GM12872 (cell line): ENCODE measurements at regions not wholly inside any gene's neighbourhood (a gene's known extent, or its start where the extent isn't known, plus 50 kb on each side); places are given as distances from the start of the nearest gene placed in this dataset.

ENCODE experiments used
- TF ChIP-seq, protein P1 (sequence below): IDR thresholded peaks from 3 replicates; pipeline ENCODE4 v1.5.1; 2011; ENCODE audit warnings: low read depth, mild to moderate bottlenecking, low read length, moderate library complexity; ENCODE audit not compliant: insufficient read depth

DNA sequence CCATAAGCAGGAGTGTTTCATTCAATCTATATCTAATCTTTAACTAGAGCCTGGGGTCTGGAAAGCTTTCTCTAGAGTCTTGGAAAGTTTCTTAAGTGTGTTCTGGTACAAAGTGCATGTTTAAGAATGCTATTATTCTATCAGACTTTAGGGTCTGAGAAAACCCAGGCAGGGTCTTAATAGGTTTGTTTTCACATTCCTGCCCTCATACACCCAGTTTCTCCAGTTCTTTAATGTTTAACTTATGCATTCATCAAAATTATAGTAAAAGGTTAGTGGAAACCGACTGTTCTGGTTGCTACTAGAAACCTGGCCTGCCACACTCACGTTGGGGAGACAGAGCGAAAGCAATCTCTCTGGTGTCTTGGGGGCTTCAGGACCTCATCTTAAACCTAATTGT, 102.9 kb upstream of the WDR72 start:
- TF ChIP-seq, protein P1, sequence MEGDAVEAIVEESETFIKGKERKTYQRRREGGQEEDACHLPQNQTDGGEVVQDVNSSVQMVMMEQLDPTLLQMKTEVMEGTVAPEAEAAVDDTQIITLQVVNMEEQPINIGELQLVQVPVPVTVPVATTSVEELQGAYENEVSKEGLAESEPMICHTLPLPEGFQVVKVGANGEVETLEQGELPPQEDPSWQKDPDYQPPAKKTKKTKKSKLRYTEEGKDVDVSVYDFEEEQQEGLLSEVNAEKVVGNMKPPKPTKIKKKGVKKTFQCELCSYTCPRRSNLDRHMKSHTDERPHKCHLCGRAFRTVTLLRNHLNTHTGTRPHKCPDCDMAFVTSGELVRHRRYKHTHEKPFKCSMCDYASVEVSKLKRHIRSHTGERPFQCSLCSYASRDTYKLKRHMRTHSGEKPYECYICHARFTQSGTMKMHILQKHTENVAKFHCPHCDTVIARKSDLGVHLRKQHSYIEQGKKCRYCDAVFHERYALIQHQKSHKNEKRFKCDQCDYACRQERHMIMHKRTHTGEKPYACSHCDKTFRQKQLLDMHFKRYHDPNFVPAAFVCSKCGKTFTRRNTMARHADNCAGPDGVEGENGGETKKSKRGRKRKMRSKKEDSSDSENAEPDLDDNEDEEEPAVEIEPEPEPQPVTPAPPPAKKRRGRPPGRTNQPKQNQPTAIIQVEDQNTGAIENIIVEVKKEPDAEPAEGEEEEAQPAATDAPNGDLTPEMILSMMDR, result no peak

DNA sequence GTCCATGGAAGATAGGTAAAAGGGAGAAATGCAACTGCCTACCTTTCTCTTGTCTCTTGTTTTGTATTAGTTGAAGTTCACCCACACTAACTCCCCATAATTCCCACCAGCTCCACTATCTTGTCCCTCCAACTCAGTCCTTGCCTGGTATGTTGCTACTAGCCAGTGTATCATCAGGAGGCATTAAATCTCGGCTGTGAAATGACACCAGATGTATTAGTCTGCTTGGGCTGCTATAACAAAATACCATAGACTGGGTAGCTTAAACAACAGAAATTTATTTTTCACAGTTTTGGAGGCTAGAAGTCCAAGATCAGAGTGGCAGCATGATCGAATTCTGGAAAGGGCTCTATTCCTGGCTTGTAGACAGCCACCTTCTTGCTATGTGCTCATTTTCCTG, 102.3 kb upstream of the WDR72 start:
- TF ChIP-seq, protein P1, result no peak

DNA sequence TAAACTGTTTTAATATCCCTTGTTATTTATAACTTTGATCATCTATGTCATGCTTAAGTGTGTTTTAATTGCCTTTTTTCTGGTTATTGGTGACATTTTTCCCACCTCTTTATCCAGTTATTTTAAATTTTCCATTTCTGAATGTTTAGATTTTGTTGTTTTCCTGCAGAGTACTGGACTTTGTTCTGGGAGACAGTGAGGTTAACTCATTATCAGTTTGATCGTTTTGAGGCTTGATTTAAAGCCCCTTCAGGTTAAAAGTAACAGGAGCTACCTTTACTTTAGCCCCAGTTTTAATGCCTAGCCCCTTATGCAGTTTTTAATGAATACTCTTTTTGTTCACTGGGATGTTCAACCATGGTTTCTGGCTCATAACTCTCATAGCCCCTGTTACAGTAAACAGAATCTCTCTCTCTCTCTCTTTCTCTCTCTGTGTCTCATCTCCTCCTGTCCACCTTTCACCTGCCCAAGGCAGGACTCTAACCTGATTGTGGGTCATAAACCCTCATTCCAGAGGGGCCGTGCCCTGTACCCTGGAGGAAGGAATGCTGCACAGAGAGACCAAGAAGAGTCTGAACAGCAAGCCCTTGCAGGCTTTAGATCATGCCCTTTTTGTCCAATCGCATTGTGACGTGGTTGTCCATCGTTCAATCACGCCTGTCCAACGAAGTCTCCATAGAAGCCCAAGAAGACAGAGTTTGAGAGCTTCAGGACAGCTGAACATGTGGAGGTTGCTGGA, 91.8 kb upstream of the WDR72 start:
- TF ChIP-seq, protein P1, result no peak

DNA sequence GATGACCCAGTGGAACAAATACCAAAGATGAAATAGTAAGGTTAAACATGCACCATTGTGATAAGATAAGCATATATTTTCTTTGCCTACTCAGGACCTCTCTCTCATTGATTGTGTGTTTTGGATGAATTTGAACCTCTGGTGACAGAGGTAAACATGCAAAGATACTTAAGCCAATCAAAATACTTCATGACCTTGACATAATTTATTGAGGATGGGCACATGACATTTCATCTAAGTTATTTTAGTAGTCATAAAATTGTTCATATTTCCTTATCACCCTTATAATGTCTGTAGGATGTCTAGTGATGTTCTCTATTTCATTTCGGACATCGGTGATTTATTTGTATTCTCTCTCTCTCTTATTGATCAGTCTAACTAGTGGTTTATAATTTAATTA, 88.3 kb upstream of the WDR72 start:
- TF ChIP-seq, protein P1, result no peak

DNA sequence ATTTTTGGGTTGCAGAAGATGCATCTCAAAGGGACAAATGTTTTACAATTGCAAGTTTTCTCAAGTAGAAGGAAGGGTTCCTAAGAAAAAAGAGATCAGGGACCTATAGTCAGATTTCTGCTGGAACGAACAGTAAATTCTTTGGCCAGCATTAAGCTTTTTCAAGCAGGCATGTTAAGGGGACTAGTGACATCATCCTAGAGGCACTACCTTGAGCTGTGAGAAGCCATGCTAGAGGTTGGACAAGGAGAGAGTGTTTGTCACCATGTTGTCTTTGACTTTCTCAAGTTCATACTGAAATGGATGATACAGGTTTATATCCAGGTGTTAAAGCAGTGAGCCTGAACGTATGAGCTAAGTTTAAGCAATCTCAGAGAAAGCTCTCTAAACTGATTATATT, 85.2 kb upstream of the WDR72 start:
- TF ChIP-seq, protein P1, result no peak

DNA sequence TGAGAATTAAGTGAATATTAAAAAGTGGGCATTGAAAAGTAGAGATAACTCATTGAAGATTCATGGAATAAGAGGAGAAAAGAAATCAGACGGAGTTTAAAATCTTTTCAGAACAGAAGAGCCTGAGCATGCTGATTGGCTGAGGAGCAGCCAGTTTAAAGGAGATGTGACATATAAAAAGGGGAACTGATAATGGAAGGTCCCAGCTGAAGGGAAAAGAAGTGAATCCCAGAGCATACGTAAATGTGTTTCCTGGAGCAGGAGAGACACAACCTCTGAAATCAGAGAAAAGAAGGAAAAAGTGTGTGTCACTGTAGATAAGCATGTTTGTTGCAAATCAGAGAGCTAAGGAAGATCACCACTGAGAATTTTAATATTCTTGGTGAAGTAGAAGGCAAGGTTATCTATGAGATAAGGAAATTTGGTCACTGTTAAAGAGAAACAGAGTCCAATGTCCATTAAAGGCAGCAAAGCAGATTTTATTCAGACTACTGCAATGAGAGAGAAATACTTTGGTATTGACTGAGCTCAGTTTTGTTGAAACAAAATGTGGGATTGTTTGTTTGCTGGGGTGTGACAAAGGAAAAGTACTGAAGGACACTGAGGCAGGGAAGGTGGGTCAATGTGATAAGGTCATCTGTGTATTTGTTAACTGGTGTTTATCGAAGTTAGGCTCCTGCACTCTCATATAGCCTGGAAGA, 84.6 kb upstream of the WDR72 start:
- TF ChIP-seq, protein P1, result no peak

DNA sequence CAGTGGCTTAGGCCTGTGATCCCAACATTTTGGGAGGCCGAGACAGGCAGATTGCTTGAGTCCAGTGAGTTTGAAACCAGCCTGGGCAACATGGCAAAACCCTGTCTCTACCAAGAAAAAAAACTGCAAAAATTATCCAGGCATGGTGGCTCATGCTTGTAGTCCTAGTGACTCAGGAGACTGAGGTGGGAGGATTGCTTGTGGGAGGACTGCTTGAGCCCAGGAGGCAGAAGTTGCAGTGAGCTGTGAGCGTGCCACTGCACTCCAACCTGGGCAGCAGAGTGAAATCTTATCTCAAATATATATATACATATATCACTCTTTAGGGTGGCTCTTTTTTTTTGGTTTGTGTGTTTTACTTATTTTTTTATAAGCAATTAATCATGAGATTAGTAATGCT, 83.7 kb upstream of the WDR72 start:
- TF ChIP-seq, protein P1, result no peak
